NCI-H2029 treated with DMSO at 0.1 percent for 48 hours (cell line): ENCODE measurements at regions not wholly inside any gene's neighbourhood (a gene's known extent, or its start where the extent isn't known, plus 50 kb on each side); places are given as distances from the start of the nearest gene placed in this dataset.
"Not testable (repeated sequence)": the region's sequence is repeated elsewhere in the genome, so short reads cannot be mapped to it uniquely, and the experiment has no call there.

Experiments used
- DNase-seq: peaks from one replicate; lab custom pipeline; 2025; lab: John Stamatoyannopoulos, UW

DNA sequence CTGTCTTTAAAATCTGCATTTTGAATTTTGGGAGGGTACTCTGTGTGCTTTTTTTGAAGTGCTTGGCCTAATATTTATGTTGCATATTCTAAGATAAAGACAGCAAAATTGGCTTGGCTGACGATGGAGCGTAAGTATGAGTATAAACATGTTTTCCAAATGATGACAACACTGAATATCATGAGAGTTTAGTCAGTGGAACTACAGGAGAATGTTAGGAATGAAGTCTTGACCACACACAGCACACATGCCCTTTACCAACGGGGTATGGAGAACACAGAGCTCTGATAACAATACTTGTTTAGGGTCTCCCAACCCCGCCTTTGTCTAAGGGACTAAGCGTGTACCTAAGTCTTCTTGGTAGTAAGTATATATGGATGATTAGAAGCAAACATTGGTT, 253.9 kb upstream of the FZD8 start:
- DNase-seq: no peak

DNA sequence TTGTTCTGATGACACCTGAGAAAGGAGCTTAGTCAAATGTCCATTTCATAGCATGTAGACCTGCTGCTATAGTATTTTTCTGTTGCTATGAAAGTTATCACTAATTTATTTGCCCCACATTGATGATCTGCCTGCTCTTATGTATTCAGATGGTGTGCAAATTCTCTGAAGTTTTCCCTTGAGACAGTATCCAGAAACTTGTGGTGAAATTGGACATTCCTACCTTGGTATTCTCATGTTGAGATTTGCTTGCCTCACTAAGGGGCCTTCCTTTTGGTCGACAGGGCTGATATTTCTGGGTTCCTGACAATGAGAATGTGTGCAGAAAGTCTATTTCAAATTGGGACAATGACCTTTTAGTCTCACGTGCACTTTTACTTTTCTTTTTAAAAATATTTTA, 253.2 kb upstream of the FZD8 start:
- no peak for DNase-seq

DNA sequence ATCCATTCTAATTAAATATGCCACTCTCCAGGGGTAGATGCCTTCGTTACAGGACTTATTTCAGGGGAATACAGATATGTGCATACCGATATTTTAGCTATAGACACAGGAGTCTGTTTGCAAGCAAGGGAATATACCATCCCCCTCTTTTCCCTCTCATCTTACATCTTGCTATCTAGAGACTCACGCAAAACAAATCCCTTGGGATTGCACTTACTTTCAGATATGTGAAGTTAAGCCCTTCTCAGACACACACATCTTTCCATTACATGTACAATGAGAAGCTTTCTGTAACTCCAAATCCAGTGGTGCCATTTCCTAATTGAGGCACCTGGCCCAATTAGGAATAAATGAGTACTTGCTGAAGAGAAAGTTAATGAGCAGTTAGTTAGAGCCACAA, 250.4 kb upstream of the FZD8 start:
- no peak for DNase-seq

DNA sequence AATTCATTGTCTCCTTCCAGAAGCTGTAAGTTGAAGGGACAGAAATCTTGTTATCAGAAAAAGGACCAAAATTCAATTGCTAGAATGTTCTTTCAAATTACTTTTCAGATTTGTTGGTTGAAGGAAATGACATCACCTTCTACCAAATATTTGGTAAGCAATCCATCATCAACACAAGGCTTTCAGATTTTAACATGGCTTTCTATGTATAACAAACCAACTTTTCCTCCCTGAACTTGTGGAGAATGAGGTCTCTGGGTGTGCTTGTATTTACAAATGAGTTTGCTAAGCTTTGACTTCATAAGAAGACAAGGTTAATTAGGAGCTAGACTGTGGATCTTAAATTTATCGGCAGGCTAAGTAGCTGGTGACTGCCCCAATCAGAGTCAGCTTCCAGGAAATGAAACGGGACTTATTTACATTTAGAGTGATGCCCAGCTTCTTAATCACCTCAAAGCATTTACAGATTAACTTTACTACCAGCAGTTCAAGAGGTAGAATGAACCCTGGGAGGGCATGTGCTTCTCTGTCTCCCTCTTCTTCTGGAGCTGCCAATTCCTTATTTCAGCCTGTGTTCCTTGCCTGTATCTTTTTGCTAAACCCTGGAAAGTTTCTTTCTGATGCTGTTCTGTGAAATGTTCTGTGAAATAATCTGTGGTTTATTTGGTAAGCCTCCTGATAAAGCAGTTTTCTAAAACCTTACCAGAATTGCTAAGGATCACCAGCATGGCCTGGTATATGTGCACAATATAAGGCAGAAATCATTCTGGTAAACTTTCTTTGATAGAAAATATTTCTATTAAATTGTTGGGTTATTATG, 248.8 kb upstream of the FZD8 start:
- DNase-seq: no peak

DNA sequence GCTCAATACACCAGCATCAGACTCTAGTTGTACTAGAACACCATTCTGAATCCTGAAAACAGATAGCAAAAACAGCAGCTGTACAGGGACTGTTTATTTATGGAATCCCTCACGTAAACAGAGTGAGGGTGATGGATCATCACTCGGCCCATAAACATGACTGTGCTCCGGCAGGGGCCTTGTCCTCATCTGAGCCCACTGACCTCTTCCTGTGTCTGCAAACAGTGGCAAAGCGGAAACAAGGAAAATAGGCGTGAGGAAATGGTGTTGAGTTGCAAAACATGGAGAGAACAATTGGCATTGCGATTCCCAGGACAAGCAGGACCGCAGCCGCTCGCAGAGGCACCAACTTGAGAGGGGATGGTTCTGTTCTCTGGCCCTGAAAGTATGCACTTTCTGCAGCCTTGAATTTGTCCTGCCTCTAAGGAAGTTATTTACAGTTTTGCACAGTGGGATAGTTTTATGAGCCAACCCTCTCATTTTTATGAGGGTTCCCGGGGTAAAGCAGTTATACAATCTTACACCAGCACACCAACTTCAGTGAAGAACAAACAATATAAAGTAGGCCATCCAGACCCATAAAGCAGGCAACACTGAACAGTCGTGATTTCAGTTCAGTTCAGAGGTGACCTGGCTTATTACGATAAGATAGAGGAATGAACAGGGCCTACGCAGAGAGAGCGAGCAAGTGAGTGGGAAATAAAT, 248.0 kb upstream of the FZD8 start:
- no peak for DNase-seq

DNA sequence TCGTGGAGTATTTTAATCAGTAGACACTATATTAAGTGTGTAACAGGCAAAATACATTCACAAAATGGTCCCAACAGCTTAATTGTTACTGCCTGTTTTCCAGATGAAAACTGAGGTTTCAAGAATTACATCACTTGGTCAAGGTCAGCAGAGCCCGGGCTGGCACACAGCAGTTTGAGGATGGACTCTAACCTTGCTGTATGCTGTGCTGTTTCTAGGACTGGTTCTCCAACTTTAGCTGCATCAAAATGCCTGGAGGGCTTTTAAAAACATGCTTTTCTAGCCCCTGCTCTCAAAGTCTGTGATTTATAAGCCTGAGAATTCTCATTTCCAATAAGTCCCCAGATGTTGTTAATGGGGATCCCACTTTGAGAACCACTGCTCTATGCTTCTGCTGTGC, 247.1 kb upstream of the FZD8 start:
- DNase-seq: no peak

DNA sequence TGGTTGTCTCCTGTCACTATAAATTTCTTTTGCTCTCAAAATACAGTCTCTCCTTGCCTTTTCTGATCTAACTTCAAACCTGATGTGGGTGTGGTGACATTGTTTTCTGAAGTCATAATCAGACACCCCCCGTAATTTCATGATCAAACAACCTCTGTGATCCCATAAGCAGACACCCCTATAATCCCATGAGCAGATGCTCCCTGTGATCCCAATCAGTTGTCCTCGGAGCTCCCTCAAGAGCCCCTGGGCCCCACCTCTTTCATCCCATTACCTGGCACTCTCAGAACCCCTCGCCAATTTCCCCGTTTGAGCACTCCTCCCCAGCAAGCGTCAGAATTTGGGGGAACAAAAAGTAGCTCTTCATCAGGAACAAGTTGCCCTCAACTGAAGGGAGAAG, 246.3 kb upstream of the FZD8 start:
- no peak for DNase-seq

DNA sequence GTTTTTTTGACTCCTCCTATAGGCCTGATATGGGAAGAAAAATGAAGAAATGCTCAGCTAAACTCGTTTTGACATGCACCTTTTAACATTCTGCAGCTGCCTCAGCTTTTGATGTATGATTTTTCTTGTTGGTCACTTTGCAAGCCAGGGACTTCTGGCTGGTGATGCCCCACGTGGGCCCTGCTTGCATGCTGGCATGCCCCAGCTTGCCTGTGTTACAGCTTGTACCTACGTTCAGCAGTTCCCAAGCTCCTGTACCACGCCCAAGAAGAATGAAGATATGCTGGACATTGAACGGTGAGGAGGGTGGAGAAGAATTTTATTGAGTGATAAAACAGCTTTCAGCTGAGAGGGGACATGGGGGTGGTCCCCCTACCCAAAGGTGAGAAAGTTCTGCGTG, 245.6 kb upstream of the FZD8 start:
- DNase-seq: no peak

DNA sequence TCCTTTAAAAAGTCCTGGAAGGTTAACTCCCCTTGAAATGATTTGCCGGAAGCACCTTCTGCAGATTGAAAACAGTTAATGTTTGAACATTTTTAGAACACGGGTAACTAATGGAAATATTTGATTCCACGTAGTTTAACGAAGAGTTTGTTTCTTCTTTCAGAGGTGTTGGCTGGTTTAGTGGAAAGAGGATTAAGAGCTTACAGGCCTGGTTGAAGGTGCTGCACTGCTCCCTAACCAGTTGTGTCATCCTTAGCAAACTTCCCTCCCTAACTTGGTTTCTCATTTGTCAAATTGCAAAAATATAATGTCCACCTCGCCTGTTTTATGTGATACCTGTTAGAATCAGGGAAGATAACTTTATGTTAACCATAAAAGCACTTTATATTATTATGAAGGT, 243.0 kb upstream of the FZD8 start:
- DNase-seq: no peak

DNA sequence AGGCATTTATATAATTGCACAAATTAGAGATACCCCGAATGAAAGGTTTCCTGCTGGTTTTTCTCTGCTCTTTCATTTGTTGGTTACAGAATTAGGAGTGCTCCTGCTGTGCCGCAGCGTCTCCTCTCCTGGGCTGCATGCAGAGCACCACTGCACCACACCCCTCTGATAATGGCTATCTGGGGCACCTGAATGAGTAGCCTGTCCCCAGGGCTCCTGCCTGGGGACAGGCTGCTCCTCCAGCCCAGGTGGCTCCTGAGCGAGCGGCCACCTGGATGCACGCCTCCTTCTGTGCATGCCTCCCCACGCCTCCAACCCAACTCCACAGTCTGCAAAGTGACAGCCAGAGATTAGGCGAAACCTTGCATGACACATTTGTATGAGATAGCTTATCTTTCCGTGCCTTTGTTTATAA, 242.6 kb upstream of the FZD8 start:
- no peak for DNase-seq

DNA sequence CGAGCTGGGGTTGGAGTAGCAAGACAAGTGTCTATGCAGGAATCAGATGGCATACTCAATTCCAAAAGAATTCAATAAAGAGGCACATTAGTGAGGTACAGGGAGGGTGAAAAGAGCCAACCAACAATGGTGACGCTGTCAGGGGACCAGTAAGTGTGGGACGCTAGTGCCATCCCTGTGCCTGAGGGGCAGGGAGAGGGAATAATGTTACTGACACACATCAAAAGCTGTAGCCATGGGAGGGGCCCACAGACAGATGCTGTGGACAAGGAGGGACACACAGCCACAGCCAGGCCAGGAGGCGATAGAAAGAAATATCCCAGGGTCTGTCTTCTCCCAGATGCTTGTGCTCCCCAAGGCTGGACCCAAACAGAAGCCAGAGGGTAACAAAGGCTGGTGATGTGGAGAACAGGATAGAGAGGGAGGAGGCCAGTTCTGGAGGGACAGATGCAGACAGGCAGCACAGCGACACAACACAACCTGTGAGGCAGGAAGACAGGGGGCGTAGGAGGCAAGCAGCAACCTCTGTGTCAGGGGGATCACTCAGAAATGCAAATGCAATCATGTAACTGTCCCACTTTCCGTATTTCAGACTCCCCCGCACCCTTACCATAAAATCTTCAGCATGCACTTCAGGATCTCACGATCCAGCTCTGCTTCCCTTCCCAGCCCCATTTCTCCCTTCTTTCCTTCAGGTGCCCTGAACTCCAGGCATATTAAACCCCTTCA, 240.5 kb upstream of the FZD8 start:
- DNase-seq: no peak

DNA sequence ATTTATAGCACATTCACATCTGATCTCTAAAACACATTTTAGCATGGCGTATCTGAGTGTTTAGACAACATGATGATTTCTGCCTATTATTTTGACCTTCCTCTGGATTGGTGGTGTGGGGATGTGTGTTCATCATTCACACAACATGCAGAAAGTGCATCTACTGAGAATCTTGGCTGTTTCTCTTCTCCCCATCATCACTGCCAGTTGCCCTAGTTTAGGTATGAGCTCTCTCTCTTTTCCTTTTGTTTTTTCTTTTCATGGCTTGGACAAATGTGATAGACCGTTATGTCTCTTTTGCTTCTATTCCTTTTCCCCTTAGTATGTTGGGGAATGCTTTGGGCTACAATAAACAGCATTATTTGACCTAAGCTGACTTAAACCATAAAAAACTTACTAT, 239.2 kb upstream of the FZD8 start:
- no peak for DNase-seq

DNA sequence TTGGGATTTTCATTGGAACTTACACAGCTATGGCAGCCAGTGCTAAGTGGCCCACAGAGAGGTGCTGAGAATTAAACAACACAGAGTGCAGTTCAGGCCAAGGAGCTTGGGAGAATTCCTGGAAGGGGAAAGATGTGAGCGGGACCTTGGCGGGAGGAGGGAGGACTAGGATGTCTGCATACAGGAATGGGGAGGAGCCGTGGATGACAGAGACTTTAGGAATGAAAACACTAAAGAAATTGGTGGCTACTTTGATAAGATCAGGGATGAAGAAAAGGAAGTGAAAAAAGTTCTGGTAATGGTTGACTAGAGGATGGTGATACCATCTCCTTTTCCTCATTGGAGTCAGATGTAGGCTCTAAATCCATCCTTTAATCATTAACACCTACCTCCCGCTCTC, 234.2 kb upstream of the FZD8 start:
- no peak for DNase-seq

DNA sequence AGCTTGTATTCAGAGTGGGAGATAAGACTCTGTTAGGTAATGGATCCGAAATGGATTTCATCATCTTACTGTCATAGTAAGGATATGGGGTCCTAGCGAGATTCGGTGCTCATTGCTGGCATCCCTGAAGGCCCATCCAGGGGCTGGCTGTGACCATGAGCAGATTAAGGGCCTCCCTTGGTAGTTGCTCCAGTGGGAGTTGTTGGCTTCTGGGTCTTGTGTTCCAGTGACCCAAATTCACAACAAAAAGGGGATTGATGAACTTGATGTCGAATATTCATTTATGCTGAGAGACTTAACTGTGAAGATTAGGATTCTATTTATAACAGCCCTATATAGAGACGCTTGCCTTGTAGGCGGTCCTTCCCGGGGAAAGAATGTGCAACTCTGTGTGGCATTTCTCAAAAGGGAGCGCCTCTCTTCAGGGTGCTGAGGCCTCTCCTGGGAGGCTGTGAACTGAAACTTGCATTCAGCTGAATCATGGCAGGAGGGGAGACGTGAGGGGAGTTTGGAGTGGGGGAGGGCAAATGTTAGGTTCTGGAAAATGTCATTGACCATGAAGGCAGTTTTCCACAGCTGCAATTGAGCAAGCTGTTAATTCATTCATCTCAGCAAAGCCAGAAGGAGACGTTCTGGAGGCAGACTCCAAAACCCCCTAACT, 233.1 kb upstream of the FZD8 start:
- DNase-seq: no peak

DNA sequence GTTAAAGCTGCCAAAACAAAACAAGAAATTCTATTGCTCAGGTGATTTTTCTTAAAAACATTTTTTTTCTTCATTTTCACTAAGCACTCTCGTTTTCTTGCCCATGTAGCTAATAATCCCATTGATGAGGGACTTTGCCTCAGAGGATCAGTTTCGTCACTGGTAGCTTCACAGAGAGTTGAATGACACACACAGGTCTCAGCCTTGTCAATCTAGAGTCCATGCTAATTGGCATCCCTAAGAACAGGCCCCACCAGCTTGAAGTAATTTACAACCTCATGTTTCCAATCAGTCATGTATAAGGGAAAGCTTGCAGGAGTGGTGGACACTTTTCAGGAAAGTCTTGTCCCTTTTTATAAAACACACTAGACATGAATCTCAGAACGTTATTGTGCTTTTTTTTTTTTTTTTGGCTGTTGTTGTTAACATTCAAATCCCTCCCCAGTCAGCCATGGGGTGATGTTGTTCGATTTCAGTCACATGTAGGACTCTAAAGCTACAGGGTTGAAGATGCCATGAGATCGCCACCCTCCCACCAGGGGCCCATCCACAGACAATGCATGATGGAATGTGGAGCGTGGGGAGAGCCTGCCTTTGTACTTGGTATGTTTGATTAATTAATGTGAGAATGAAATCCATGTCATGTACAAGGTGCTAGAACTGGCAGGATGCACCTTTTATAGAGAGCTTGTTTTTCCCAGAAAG, 232.4 kb upstream of the FZD8 start:
- DNase-seq: no peak

DNA sequence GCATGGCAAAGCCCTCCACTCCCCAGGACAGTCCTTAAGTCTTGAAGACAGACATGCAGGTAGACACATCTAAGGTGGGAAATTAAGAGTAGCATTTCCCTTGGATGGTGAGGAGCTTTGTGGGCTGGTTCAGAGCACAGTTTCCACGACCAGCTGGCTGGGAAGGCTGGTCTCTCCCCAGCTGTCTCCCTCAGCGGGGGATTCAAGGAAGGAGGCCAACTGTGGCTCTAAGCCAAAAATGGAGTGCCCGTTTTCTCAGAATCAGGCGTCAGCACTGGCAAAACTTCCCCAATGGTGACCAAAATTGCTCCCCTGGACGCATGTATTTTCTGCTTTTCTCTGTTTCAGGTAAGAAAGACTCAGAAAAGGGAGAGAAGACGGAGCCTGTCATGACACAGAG, 230.6 kb upstream of the FZD8 start:
- DNase-seq: no peak

DNA sequence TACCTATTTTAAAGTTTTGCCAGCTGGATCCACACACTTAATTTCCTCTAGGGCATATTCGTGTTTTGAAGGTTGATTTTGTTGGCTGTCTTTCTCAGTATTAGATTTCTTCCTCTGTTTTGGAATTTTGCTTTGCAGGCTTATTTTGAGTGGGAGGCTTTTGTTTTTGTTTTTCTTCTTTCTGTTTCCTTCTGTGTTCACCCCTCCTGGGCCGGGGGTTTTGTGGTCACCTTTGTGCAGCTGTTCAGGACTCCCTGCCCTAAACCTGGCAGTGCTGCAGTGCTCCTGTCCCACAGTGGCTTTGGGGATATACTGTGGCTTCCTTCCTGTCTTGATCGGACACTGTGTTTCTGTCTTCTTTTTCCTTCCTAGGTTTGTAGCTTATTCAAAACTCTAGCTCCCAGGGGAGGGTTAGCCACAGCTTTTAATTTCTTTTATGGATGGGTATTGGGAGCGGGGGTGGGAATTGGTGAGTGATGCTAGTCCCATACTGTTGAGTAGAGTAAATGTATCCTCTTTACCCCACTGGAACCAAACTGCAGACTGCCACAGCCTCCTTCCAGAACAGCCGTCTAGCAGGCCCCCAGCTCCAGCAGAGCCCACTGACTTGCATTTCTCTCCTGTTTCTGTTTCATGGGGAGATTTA, 228.7 kb upstream of the FZD8 start:
- DNase-seq: no peak

DNA sequence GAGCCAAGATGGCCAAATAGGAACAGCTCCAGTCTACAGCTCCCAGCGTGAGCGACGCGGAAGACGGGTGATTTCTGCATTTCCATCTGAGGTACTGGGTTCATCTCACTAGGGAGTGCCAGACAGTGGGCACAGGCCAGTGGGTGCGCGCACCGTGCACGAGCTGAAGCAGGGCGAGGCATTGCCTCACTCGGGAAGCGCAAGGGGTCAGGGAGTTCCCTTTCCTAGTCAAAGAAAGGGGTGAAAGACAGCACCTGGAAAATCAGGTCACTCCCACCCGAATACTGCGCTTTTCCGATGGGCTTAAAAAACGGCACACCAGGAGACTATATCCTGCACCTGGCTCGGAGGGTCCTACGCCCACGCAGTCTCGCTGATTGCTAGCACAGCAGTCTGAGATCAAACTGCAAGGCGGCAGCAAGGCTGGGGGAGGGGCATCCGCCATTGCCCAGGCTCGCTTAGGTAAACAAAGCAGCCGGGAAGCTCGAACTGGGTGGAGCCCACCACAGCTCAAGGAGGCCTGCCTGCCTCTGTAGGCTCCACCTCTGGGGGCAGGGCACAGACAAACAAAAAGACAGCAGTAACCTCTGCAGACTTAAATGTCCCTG, 216.7 kb upstream of the FZD8 start:
- not testable (repeated sequence) for DNase-seq

DNA sequence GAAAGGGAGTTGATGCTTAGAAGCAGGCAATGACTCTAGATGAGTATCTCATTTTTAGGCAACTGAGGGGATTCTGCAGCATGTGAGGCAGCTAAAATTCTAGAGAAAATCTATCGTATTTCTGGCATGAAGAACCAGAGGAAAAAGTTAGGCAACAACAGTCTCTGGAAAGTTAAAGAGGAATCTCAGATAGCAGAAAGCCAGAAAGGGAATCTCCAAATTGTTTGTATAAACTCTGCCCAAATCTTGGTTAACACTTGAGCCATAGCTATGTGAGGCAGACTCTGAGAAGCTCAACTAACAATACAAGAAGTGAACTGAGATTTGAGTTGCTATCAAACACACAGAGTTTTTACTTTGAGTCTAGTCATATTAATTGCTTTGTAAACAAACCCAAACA, 215.8 kb upstream of the FZD8 start:
- DNase-seq: no peak

DNA sequence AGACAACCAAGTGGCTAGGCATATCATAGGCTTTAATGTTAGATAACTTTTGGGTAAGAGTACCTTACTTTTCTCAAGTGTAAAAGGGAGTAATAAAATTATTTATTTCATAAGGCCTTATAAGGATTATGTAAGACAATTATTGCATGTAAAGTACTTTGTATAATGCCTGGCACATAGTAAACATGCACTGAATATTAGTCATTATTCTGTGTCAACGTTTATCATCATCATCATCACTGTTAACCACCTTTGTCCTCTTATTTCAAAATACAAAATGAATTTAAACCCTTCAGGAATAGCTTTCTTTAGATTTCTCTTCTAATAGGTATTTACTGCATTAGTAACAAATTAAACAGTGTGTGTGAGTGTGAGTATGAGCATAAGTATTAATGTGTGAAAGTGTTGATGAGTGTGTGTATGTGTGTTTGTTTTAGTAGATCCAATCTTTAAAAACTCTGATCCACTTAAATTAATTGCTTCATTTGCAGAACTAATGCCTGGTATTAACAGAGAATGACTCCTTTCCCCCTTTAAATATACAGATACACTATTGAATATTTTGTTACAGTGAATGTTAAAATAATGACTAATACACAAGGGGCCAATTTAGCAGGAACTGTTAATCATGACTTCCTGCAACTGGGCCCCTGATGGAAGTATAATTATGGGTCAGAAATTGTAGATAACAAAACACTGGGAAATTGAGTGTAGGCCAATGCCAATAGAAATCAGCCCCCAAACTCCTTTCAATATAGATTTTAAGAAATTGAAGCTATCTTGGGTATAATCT, 213.3 kb upstream of the FZD8 start:
- no peak for DNase-seq
